H9 (cell line): ENCODE measurements at regions not wholly inside any gene's neighbourhood (a gene's known extent, or its start where the extent isn't known, plus 50 kb on each side); places are given as distances from the start of the nearest gene placed in this dataset.

Experiments used
- DNase-seq: peaks from one replicate; pipeline ENCODE4 v3.0.0-alpha.2; 2017
- H2AFZ ChIP-seq: one replicate; pipeline ENCODE4 v1.6.1; 2013; ENCODE audit warnings: mild to moderate bottlenecking, low read length, control low read depth, moderate library complexity
- H2AK5ac ChIP-seq: 2 replicates; pipeline ENCODE4 v1.6.1; 2013; ENCODE audit warnings: low read length, control low read depth, mixed read lengths; ENCODE audit not compliant: insufficient read length
- H2BK120ac ChIP-seq: one replicate; pipeline ENCODE4 v1.6.1; 2013; ENCODE audit warnings: low read depth, mild to moderate bottlenecking, low read length, control low read depth, inconsistent platforms; ENCODE audit not compliant: poor library complexity, severe bottlenecking
- H2BK12ac ChIP-seq: 2 replicates; pipeline ENCODE4 v1.6.1; 2013; ENCODE audit warnings: low read length, control low read depth, mixed read lengths, low read depth; ENCODE audit not compliant: insufficient read length
- H2BK15ac ChIP-seq: 2 replicates; pipeline ENCODE4 v1.6.1; 2013; ENCODE audit warnings: low read depth, low read length, control low read depth
- H2BK20ac ChIP-seq: one replicate; pipeline ENCODE4 v1.6.1; 2013; ENCODE audit warnings: low read depth, mild to moderate bottlenecking, low read length, control low read depth, inconsistent platforms; ENCODE audit not compliant: poor library complexity, severe bottlenecking
- H2BK5ac ChIP-seq: 2 replicates; pipeline ENCODE4 v1.6.1; 2013; ENCODE audit warnings: low read length, control low read depth, mixed read lengths; ENCODE audit not compliant: insufficient read length
- H3K14ac ChIP-seq: 2 replicates; pipeline ENCODE4 v1.6.1; 2013; ENCODE audit warnings: low read length, control low read depth; ENCODE audit not compliant: insufficient read depth
- H3K18ac ChIP-seq: 2 replicates; pipeline ENCODE4 v1.6.1; 2013; ENCODE audit warnings: low read depth, mild to moderate bottlenecking, mixed read lengths, low read length, control low read depth; ENCODE audit not compliant: insufficient read length
- H3K23ac ChIP-seq: 2 replicates; pipeline ENCODE4 v1.6.1; 2013; ENCODE audit warnings: low read length, control low read depth, mixed read lengths, low read depth; ENCODE audit not compliant: insufficient read length
- H3K23me2 ChIP-seq: 2 replicates; pipeline ENCODE4 v1.6.1; 2013; ENCODE audit warnings: low read depth, mild to moderate bottlenecking, mixed read lengths, low read length, control low read depth; ENCODE audit not compliant: insufficient read length, poor library complexity, severe bottlenecking
- H3K27ac ChIP-seq: 2 replicates; pipeline ENCODE4 v1.5.1; 2013; ENCODE audit warnings: low read length, control low read depth, mixed read lengths, low read depth; ENCODE audit not compliant: insufficient read length
- H3K27me3 ChIP-seq: 2 replicates; pipeline ENCODE4 v1.6.1; 2013; ENCODE audit warnings: low read length, control low read depth, inconsistent platforms; ENCODE audit not compliant: insufficient read depth
- H3K4ac ChIP-seq: 2 replicates; pipeline ENCODE4 v1.6.1; 2013; ENCODE audit warnings: low read depth, mild to moderate bottlenecking, control low read depth, inconsistent platforms, low read length, moderate library complexity
- H3K4me1 ChIP-seq: 2 replicates; pipeline ENCODE4 v1.6.1; 2013; ENCODE audit warnings: low read length, control low read depth, inconsistent platforms; ENCODE audit not compliant: insufficient read depth
- H3K4me2 ChIP-seq: 2 replicates; pipeline ENCODE4 v1.6.1; 2013; ENCODE audit warnings: low read length, control low read depth, mixed read lengths; ENCODE audit not compliant: insufficient read length, insufficient read depth
- H3K56ac ChIP-seq: 2 replicates; pipeline ENCODE4 v1.6.1; 2013; ENCODE audit warnings: low read depth, mild to moderate bottlenecking, mixed read lengths, low read length, control low read depth; ENCODE audit not compliant: insufficient read length
- H3K79me1 ChIP-seq: 2 replicates; pipeline ENCODE4 v1.6.1; 2013; ENCODE audit warnings: low read depth, mild to moderate bottlenecking, moderate library complexity, low read length, control low read depth, inconsistent platforms; ENCODE audit not compliant: insufficient read depth, poor library complexity, severe bottlenecking
- H3K79me2 ChIP-seq: 2 replicates; pipeline ENCODE4 v1.6.1; 2013; ENCODE audit warnings: low read length, control low read depth, inconsistent platforms; ENCODE audit not compliant: insufficient read depth
- H3K9ac ChIP-seq: 2 replicates; pipeline ENCODE4 v1.6.1; 2013; ENCODE audit warnings: low read length, control low read depth, mixed read lengths; ENCODE audit not compliant: insufficient read length; ENCODE audit errors: extremely low read depth
- H3K9me3 ChIP-seq: one replicate; pipeline ENCODE4 v1.6.1; 2013; ENCODE audit warnings: low read depth, low read length, inconsistent platforms; ENCODE audit not compliant: control insufficient read depth
- H3T11ph ChIP-seq: one replicate; pipeline ENCODE4 v1.6.1; 2013; ENCODE audit warnings: mild to moderate bottlenecking, low read length, control low read depth, inconsistent platforms
- H4K20me1 ChIP-seq: one replicate; pipeline ENCODE4 v1.6.1; 2013; ENCODE audit not compliant: control insufficient read depth, insufficient read length, insufficient read depth
- H4K5ac ChIP-seq: 2 replicates; pipeline ENCODE4 v1.6.1; 2013; ENCODE audit warnings: low read depth, mild to moderate bottlenecking, mixed read lengths, low read length, control low read depth; ENCODE audit not compliant: insufficient read length
- H4K8ac ChIP-seq: replicated peaks from 2 replicates; pipeline ENCODE4 v1.6.1; 2013; ENCODE audit warnings: low read length, control low read depth, mixed read lengths, low read depth; ENCODE audit not compliant: insufficient read length
- H4K91ac ChIP-seq: 2 replicates; pipeline ENCODE4 v1.6.1; 2013; ENCODE audit warnings: low read depth, mild to moderate bottlenecking, moderate library complexity, mixed read lengths, low read length, control low read depth; ENCODE audit not compliant: insufficient read length
- H3K27ac Mint-ChIP-seq, 3 experiments: 2 replicates in 2 of 3; 3 replicates in 1 of 3; pipeline ENCODE4 v1.8.0; 2020 to 2021; ENCODE audit warnings: mixed read lengths in 3 of 3, mild to moderate bottlenecking in 1 of 3, moderate library complexity in 1 of 3
- H3K27me3 Mint-ChIP-seq: 2 replicates; pipeline ENCODE4 v1.8.0; 2021; ENCODE audit warnings: low read depth, mild to moderate bottlenecking, moderate library complexity, mixed read lengths
- H3K36me3 Mint-ChIP-seq, 3 experiments: 2 replicates in 2 of 3; 3 replicates in 1 of 3; pipeline ENCODE4 v1.8.0; 2020 to 2021; ENCODE audit warnings: low read depth in 3 of 3, mixed read lengths in 3 of 3; ENCODE audit not compliant: insufficient read depth in 1 of 3
- H3K4me1 Mint-ChIP-seq, 2 experiments: 2 replicates each; pipeline ENCODE4 v1.8.0; 2020; ENCODE audit warnings: mixed read lengths in 2 of 2
- H3K4me3 Mint-ChIP-seq, 2 experiments: 2 replicates in 1 of 2; 3 replicates in 1 of 2; pipeline ENCODE4 v1.8.0; 2020 to 2021; ENCODE audit warnings: mild to moderate bottlenecking in 2 of 2, mixed read lengths in 2 of 2, moderate library complexity in 1 of 2
- H3K9me3 Mint-ChIP-seq, 2 experiments: 2 replicates in 1 of 2; 3 replicates in 1 of 2; pipeline ENCODE4 v1.8.0; 2020; ENCODE audit warnings: mild to moderate bottlenecking in 2 of 2, mixed read lengths in 2 of 2, moderate library complexity in 1 of 2
- CTCF ChIP-seq: fragments of 200-600 bp; sonication (generic); conservative IDR thresholded peaks from 3 replicates; pipeline ENCODE4 v1.8.0; 2021; ENCODE audit warnings: antibody characterized with exemption, mild to moderate bottlenecking
- WGBS: extraction: QIAGEN DNeasy Blood & Tissue Kit; methylation state at CpG from one replicate; pipeline ENCODE4 v1.1.7; 2013; ENCODE audit warnings: missing lambda C conversion rate, low lambda C conversion rate, mixed read lengths; ENCODE audit not compliant: insufficient read length; ENCODE audit errors: extremely low coverage; 5-methylcytosine and 5-hydroxymethylcytosine counted together

GRCh38 chr14:95408731-95409476, 89.2 kb upstream of the CLMN start:
- no peak overlapping the region for H3K23ac ChIP-seq
- no peaks in the 10 kb centered on the region for H4K20me1 ChIP-seq
- H3K23me2 ChIP-seq = no peaks in the 10 kb centered on the region
- no peak overlapping the region for H4K8ac ChIP-seq
- Mint-ChIP-seq H3K4me3 (no peak overlapping the region; a peak in 1 of 5 replicates), H3K4me1 (peaks cover 13 to 18% of the 10 kb centered on the region in 2 experiments), H3K27ac (no peak overlapping the region), H3K36me3 (no peaks in the 10 kb centered on the region), H3K9me3 (no peaks in the 10 kb centered on the region), H3K27me3 (peaks cover 11% of the 10 kb centered on the region)
- no peaks in the 10 kb centered on the region for H3K4me1 ChIP-seq
- H3K9me3 ChIP-seq = no peaks in the 10 kb centered on the region
- no peak overlapping the region for H2AFZ ChIP-seq
- no peak overlapping the region for H2BK15ac ChIP-seq
- H2BK5ac ChIP-seq = no peak overlapping the region
- H3K4ac ChIP-seq = no peak overlapping the region
- no peaks in the 10 kb centered on the region for H3K27me3 ChIP-seq
- no peak overlapping the region for H3K27ac ChIP-seq
- no peak overlapping the region for H3K56ac ChIP-seq
- no peak overlapping the region for H2BK20ac ChIP-seq
- H3K14ac ChIP-seq = no peak overlapping the region
- H3K18ac ChIP-seq = no peak overlapping the region
- no peak for DNase-seq
- H3T11ph ChIP-seq = no peak overlapping the region
- TF ChIP-seq CTCF = no peak
- WGBS = no CpG with 5 or more reads among the region's 17 CpGs
- no peaks in the 10 kb centered on the region for H3K79me1 ChIP-seq
- no peak overlapping the region for H3K9ac ChIP-seq
- H3K79me2 ChIP-seq = no peaks in the 10 kb centered on the region
- H2BK12ac ChIP-seq = no peak overlapping the region
- H3K4me2 ChIP-seq = no peak overlapping the region
- no peak overlapping the region for H4K91ac ChIP-seq
- no peak overlapping the region for H4K5ac ChIP-seq
- H2AK5ac ChIP-seq = no peak overlapping the region
- H2BK120ac ChIP-seq = no peak overlapping the region
